DMS53 (cell line): ENCODE measurements at regions not wholly inside any gene's neighbourhood (a gene's known extent, or its start where the extent isn't known, plus 50 kb on each side); places are given as distances from the start of the nearest gene placed in this dataset.

Source experiments
- DNase-seq: peaks from one replicate; lab custom pipeline; 2025; lab: John Stamatoyannopoulos, UW

GRCh38 chr9:1962588-1963106 is 52.5 kb upstream of the SMARCA2 start:
- DNase-seq, result no peak

- no peak for DNase-seq
Measured at GRCh38 chr9:1964093-1964492, 51.1 kb upstream of the SMARCA2 start.
